Esophagus muscularis mucosa (tissue), 3 donors: ENCODE measurements at regions not wholly inside any gene's neighbourhood (a gene's known extent, or its start where the extent isn't known, plus 50 kb on each side); places are given as distances from the start of the nearest gene placed in this dataset.

Experiments
- POLR2A ChIP-seq: fragments of 450-650 bp; IDR thresholded peaks from one replicate; pipeline ENCODE4 v1.6.1; 2017; ENCODE audit warnings: antibody characterized with exemption, moderate library complexity, mild to moderate bottlenecking, low read depth
- TF ChIP-seq, protein P1 (sequence below), 3 experiments: fragments of 200-600 bp in 2 of 3; fragments of 450-650 bp in 1 of 3; sonication (generic) in 2 of 3; IDR thresholded peaks; one replicate each; pipeline ENCODE4 v1.5.1; 2017 to 2019; ENCODE audit warnings: antibody characterized with exemption in 3 of 3, mild to moderate bottlenecking in 2 of 3, moderate library complexity in 1 of 3

DNA sequence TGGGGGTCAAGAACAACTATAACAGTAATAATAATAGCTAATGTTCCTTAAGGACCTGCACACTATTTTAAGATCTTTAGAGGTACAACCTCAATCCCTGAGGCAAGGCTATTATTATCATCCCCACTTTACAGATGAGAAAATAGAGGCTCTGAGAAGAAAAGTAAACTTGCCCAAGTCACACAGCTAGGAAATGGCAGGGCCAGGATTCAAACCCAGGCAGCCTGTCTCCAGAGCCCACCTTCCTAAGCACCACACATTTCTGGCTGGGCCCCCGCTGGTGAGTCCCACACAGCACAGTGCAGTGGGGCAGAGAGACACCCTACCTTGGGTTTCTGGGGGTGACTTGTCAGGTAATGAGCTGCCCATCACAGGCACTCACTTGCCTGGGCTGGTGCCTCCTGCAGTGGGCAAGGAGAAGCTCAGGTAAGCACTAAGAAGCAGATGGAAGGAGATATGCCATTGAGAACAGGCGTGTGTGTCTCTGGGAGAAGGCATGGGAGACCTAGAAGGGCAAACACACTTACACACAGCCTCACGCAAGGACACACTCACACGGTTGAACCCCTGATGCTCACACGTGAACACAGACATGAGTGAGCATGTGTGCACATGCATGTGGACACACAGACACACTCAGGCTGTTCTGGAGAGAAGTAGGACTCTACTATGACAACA is 104.4 kb upstream of the ZMIZ1 start:
- TF ChIP-seq, protein P1, sequence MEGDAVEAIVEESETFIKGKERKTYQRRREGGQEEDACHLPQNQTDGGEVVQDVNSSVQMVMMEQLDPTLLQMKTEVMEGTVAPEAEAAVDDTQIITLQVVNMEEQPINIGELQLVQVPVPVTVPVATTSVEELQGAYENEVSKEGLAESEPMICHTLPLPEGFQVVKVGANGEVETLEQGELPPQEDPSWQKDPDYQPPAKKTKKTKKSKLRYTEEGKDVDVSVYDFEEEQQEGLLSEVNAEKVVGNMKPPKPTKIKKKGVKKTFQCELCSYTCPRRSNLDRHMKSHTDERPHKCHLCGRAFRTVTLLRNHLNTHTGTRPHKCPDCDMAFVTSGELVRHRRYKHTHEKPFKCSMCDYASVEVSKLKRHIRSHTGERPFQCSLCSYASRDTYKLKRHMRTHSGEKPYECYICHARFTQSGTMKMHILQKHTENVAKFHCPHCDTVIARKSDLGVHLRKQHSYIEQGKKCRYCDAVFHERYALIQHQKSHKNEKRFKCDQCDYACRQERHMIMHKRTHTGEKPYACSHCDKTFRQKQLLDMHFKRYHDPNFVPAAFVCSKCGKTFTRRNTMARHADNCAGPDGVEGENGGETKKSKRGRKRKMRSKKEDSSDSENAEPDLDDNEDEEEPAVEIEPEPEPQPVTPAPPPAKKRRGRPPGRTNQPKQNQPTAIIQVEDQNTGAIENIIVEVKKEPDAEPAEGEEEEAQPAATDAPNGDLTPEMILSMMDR (IDR thresholded peaks at IDR 0.05) = no peak
- TF ChIP-seq POLR2A = no peak
